ENCODE measurements at regions not wholly inside any gene's neighbourhood (a gene's known extent, or its start where the extent isn't known, plus 50 kb on each side); places are given as distances from the start of the nearest gene placed in this dataset.

DNA sequence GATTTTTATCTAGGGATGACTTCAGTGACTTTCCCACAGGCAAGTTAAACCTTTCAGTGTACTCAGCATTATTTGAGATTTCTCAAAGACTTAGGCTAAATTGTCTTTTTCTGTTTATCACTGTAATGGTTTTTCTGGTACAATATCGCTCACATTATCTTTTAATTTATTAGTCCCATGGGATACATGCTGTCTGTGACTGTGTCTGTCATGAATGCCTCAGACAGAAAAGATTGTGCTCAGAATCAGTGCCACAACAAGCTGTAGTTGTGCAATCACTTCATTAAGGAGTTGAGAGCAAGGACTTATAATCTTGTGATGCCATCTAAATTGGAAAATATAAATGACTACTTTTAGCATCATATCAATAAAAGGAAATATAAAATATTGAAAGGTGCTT lies 2374.2 kb upstream of the RAG2 start:
- DNase-seq (ENCODE audit: low spot score), result no peak
- TF ChIP-seq, protein P1, sequence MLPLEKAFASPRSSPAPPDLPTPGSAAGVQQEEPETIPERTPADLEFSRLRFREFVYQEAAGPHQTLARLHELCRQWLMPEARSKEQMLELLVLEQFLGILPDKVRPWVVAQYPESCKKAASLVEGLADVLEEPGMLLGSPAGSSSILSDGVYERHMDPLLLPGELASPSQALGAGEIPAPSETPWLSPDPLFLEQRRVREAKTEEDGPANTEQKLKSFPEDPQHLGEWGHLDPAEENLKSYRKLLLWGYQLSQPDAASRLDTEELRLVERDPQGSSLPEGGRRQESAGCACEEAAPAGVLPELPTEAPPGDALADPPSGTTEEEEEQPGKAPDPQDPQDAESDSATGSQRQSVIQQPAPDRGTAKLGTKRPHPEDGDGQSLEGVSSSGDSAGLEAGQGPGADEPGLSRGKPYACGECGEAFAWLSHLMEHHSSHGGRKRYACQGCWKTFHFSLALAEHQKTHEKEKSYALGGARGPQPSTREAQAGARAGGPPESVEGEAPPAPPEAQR (CRISPR knock-in tag; IDR thresholded peaks at IDR 0.05), result no peak
- TF ChIP-seq, protein P2, sequence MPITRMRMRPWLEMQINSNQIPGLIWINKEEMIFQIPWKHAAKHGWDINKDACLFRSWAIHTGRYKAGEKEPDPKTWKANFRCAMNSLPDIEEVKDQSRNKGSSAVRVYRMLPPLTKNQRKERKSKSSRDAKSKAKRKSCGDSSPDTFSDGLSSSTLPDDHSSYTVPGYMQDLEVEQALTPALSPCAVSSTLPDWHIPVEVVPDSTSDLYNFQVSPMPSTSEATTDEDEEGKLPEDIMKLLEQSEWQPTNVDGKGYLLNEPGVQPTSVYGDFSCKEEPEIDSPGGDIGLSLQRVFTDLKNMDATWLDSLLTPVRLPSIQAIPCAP (CRISPR knock-in tag; IDR thresholded peaks at IDR 0.05), result no peak
- TF ChIP-seq RORB (CRISPR knock-in tag; IDR thresholded peaks at IDR 0.05) (no peak), E2F4 (CRISPR knock-in tag; IDR thresholded peaks at IDR 0.05; ENCODE audit: borderline replicate concordance, low read depth) (no peak), TCF7 (CRISPR knock-in tag; IDR thresholded peaks at IDR 0.05; ENCODE audit: low read depth) (no peak), SP1 (CRISPR knock-in tag; conservative IDR thresholded peaks at IDR 0.05) (no peak), ZNF532 (CRISPR knock-in tag; IDR thresholded peaks at IDR 0.05; ENCODE audit: borderline replicate concordance) (no peak), ATF3 (CRISPR knock-in tag; conservative IDR thresholded peaks at IDR 0.05) (no peak), E2F1 (CRISPR knock-in tag; IDR thresholded peaks at IDR 0.05) (no peak)
- TF ChIP-seq, protein P3, sequence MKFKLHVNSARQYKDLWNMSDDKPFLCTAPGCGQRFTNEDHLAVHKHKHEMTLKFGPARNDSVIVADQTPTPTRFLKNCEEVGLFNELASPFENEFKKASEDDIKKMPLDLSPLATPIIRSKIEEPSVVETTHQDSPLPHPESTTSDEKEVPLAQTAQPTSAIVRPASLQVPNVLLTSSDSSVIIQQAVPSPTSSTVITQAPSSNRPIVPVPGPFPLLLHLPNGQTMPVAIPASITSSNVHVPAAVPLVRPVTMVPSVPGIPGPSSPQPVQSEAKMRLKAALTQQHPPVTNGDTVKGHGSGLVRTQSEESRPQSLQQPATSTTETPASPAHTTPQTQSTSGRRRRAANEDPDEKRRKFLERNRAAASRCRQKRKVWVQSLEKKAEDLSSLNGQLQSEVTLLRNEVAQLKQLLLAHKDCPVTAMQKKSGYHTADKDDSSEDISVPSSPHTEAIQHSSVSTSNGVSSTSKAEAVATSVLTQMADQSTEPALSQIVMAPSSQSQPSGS (CRISPR knock-in tag; IDR thresholded peaks at IDR 0.05; ENCODE audit: borderline replicate concordance, low read depth), result no peak
- TF ChIP-seq, protein P4, sequence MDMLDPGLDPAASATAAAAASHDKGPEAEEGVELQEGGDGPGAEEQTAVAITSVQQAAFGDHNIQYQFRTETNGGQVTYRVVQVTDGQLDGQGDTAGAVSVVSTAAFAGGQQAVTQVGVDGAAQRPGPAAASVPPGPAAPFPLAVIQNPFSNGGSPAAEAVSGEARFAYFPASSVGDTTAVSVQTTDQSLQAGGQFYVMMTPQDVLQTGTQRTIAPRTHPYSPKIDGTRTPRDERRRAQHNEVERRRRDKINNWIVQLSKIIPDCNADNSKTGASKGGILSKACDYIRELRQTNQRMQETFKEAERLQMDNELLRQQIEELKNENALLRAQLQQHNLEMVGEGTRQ (CRISPR knock-in tag; IDR thresholded peaks at IDR 0.05), result no peak
- TF ChIP-seq, protein P5, sequence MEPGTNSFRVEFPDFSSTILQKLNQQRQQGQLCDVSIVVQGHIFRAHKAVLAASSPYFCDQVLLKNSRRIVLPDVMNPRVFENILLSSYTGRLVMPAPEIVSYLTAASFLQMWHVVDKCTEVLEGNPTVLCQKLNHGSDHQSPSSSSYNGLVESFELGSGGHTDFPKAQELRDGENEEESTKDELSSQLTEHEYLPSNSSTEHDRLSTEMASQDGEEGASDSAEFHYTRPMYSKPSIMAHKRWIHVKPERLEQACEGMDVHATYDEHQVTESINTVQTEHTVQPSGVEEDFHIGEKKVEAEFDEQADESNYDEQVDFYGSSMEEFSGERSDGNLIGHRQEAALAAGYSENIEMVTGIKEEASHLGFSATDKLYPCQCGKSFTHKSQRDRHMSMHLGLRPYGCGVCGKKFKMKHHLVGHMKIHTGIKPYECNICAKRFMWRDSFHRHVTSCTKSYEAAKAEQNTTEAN (CRISPR knock-in tag; IDR thresholded peaks at IDR 0.05), result no peak
- TF ChIP-seq, protein P6, sequence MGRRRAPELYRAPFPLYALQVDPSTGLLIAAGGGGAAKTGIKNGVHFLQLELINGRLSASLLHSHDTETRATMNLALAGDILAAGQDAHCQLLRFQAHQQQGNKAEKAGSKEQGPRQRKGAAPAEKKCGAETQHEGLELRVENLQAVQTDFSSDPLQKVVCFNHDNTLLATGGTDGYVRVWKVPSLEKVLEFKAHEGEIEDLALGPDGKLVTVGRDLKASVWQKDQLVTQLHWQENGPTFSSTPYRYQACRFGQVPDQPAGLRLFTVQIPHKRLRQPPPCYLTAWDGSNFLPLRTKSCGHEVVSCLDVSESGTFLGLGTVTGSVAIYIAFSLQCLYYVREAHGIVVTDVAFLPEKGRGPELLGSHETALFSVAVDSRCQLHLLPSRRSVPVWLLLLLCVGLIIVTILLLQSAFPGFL (CRISPR knock-in tag; IDR thresholded peaks at IDR 0.05; ENCODE audit: borderline replicate concordance), result no peak
- no peak for ATAC-seq
- no peaks in the 10 kb centered on the region for H3K4me1 Mint-ChIP-seq
- ChIA-PET CTCF (no interaction called here), POLR2A (no interaction called here)
- peaks cover 35% of the 10 kb centered on the region for H3K36me3 Mint-ChIP-seq
- H3K4me3 Mint-ChIP-seq, result no peak overlapping the region
- no peak overlapping the region for H3K27ac Mint-ChIP-seq
- H3K27me3 Mint-ChIP-seq (ENCODE audit: low read depth), result no peaks in the 10 kb centered on the region
- H3K9me3 Mint-ChIP-seq, result peaks cover 63% of the 10 kb centered on the region

Data from WTC11 (cell line).